ENCODE measurements at regions not wholly inside any gene's neighbourhood (a gene's known extent, or its start where the extent isn't known, plus 50 kb on each side); places are given as distances from the start of the nearest gene placed in this dataset.

DNA sequence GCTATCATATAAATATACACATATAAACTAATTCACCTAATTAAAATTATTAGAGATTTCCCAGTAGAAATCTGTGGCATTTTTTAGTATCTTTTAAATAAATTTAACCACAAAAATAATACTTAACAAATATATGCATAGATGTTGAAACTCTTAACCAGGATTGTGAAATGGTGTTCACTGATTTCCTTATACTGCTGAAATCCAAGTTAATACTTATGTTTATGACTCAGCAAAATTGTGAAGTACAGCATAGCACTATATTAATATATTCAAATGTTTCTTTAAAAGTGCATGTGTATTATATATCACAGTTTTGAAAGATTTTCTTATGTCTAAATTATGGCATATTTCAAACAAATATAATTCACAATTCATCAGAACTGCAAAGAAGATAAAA, 328.2 kb upstream of the MANEA start:
- no peak for DNase-seq

DNA sequence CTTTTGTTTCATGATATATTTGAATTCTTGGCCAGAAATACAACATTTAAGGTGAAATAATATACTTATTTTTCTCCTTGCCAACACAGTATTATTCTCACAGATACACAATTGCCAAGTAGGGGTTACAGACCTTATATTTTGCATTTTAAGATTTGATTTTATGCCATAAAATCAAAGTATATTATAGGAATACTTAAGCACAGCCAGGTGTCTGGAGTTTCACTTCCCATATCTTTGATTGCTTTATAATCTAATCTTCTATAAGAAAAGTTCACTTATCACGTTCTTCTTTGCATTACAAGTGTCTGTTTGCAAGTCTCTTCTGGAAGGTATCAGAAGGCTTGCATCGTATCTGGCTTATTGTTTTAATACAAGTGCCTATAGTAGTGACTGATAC, 327.7 kb upstream of the MANEA start:
- no peak for DNase-seq

DNA sequence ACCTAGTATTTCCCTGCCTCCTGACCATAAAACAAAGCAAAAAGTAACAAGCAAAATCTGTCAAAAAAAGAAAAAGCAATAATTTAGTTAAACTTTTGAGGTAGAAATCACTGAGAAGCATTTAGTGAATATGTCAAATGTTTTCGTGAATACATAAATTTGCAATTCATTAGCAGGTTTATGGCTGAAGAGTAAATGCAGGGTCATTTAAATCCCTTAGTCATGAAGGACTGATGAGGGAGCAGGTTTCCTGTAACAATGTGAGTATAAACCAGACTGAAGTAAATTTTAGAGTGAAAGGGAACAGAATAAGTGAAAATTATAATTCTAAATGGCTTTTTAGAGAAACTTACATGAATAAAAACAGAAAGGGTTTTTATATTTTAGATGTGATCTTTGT, 313.5 kb upstream of the MANEA start:
- DNase-seq, result no peak

DNA sequence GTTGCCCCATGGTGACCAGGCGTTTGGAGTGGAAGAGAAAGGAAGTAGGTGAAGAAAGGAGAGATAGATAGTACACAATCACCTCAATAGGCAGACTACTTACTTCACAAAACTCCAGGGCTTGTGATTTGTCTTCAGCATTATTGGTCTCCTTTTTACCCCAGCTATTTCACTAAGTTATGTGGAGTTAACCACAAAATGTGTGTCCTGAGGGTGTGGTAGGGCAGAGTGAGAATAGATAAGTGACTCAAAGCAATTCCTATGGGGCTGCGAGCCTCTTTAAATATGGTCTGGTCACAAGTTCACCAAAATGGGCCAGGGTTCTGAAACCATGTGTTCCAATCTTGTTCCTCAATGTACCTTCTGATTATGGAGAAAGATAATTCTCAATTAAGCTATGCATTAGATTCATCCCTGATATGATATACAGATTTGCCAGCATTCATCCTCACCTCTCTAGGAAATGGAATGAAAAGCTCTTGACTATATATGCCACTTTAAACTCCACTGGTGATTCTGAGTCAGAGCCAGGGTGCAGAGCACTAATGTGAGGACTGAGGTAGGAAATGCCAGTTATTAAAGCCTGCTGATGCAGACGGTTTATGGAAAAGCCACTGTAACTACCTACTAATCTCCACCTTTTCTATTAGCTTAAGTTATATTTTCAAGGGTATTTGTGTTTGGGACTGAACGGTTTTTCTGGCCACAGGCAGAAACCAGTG, 310.6 kb upstream of the MANEA start:
- no peak for DNase-seq

DNA sequence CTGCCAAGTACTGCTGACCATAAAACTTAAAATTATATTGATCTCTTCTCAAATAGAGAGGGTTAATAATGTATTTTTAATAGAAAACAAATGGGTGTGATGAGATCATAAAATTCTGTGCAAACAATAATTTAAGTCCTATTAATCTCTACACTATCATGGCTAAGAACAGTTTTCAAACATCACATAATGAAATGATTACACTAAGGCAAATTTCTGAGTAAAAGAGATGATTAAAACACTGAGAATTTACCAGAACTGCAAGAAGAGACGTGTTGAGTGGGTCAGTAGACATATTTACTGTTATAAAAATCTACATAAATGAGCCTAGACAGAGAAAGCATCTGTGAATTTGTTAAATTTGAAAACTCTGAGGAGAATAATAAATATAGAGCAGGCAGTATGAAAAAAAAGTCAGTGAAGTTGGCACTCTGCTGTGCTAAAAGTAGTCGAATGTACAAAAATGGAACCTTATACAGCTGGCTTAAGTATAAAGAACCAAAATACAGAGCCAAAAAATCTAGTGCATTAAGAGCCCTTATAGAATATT, 302.6 kb upstream of the MANEA start:
- no peak for DNase-seq

DNA sequence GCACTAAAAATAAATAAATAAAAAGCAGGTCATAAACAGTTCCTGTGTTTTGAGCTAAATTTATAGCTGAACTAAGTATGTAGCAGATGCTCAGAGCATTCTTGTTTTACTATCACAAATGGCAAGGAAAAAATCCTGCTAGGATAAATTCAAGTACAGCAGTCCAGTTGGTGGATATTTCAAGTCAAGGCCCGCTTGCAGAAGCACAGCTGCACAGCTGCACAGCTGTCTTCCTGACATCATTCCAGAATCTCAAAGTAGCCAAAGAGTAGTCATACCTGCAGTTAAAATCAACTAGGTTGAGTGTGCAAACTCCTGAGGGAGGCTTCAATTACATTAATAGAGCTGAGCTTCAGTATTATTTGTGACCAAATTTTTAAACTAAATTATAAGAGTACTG, 297.7 kb upstream of the MANEA start:
- DNase-seq, result no peak

DNA sequence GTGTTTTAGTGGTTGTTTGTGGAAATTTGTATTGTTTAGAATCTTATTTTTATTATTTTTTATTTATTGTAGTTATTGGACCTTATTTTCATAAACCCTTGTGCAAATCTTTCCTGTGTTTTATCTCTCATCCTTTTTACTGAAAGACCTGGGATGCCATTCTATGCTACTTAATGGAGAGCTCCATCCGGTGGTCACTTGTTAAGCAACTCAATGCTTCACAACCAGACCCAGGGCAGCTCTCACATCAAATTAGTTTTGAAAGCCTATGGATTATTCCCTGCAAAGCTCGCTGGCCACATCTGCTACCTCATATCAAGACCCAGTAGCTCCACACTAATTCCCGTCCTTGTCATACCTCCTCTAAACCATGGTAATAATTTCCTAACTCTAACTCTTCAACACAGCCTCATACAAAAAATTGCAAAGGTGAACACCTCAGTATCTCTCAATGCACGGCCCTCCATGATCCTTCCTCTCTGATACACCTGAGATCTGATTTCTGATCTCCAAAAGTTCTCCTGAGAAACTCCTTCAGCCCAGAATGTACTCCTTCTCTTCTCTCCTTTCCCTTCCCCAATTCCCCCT, 296.6 kb upstream of the MANEA start:
- no peak for DNase-seq

DNA sequence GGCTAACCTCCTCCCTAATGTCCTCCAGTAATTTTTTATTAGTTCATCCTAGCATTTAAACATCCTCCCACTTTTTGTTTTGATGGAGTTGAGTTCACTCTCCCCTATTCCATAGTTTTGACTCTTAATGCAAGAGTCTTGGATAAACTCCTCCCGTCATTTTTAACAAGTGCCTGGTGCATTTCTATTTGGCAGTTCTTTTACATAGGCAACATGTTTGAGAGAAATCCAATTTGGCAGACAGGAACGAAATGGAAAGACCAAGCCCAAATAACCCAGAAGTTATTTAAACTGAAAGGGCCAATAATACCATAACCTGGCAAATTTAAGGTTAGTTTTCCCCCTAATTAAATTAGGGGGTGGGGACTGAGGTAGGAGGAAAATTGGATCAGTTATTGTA, 291.5 kb upstream of the MANEA start:
- DNase-seq, result no peak

DNA sequence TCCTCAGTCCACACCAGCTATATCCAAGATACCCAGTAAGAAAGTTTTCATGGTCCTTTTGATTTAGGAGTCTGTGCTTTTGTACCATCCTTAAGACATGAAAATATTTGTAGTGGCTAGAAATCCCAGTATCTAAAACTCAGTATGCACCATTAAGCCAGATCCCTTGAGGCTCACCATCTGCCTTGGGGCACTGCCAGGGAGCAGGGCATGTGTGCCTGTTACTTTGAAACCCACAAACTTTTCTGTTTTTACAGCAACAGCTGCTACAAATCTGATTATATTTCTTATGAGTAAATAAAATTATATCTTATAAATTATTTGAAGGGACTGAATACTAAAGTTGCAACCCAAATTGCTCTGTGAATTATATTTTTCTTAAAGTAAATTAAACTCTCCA, 290.5 kb upstream of the MANEA start:
- DNase-seq, result no peak

DNA sequence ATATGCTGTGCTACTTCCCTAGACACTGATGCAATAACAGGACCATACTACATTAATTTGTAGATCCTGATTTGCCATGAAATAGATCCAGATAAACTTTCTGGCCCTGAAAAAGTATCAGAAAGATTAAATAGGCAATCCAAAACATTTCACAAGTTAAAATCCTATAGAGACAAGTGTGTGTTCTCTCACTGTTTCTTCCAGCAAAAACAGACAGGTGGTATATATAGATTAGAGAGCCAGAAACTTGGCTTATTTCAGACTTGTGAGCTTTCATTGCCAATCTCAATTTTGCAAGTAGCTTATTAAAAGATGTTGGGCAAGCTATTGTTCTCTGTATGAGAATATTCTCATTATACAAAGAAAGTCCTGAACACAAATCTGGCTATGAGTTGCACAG, 289.1 kb upstream of the MANEA start:
- no peak for DNase-seq

DNA sequence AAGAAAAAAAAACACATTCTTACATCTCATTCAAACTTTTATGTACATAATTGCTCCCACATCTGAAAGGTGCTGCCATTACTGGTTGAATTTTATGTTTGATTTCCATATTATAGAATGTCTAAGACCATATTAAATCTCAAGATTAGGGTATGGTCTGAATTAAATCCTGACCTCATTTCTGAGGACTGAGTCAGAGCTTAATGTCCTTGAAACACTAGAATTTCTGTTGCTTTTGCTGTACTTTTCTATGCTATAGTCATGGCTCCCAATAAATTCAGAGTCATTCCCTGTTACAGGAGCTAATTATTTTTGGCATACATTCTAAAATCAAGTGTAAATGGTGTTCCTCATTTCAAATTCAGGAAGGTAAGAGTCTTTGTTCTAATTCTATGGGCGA, 285.3 kb upstream of the MANEA start:
- DNase-seq, result no peak

DNA sequence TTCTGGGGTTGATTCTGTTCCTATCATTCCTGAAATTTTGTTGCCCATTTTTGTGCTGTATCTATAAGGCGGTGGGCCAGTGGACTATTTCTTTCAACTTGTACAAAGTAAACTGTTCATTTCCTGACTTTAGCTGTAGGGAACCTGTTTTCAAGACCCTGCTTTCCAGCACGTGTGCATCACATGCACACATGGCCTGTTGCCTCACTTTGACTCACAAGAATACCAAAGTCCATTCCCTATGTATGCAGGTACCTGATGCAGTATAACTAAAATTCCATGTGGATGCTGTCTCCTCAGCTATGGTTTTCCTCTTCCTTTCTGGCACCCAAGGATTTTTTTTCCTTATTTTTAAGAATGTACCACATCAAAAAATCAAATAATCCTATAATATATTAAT, 284.1 kb upstream of the MANEA start:
- no peak for DNase-seq

DNA sequence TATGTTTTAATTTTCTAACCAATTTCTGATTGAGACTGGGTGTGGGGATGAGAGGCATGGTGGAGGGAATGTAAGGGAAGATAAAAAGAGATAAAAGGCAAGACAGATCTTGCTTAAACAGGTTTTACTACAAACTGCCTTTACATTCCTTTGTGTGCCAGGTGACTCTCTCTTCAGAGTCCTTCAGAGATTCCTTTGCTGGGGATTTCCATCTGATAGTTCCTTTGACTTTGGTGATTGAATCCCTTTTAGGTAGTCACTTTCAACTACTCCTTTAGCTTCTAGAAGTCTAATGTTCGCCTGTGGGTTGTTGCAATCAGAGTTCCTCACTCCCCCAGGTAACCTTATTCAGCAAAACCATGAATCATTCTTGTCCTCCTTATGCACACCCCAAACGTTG, 283.3 kb upstream of the MANEA start:
- DNase-seq, result no peak

DNA sequence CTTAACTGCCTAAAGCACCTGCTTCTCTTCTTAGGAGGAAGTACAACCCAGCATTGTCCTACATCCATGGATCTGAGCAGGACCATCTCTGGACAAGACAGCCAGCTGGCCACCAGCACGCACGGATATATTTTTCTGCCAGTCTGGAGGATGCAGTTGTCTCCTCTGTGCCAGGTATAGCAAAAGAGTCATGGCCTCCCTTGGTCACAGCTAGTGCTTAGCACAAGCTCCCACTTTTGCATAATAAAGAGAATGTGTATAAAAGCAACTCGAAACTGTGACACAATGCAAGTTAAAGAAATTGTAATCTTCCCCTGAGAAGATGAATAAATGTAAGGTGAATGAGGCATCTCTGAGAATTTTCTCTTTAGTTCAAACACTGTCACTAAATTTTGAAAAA, 267.8 kb upstream of the MANEA start:
- DNase-seq, result no peak

DNA sequence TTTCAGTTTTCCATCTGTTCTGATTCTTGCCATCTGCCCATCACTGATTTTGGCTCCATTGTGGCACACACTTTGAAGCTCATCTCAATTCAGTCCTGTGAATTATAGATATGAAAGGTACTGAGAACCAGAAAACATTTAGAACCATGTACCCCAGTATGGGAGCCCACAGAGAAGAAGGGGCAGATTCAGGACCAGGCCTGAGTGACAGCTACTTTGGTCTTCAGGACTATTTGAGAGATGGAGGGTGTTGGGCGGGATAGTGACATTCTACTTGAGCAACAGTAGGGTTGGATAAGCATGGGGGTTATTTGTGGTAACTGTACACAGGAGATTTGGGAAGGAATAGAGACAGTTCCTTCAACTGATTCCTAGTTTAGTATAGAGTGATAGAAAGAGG, 259.2 kb upstream of the MANEA start:
- DNase-seq, result no peak

DNA sequence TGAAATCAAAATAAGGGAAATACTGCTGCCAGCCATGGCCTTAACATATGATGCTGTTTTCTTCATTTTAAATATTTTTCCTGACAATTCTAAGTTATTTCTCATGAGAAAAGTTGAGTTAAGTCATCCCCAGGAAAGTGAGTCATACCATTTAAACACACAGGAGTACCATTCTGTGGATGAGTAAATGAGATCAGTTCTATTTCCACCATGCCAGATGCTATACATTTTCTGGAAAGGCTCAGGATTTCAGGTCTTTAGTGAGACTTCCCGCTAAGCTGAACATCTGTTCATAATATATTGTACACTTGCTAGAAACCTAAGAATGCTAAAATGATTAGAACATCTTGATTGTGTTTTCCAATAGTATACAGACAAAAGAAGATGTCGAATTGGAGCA, 256.2 kb upstream of the MANEA start:
- DNase-seq, result no peak

DNA sequence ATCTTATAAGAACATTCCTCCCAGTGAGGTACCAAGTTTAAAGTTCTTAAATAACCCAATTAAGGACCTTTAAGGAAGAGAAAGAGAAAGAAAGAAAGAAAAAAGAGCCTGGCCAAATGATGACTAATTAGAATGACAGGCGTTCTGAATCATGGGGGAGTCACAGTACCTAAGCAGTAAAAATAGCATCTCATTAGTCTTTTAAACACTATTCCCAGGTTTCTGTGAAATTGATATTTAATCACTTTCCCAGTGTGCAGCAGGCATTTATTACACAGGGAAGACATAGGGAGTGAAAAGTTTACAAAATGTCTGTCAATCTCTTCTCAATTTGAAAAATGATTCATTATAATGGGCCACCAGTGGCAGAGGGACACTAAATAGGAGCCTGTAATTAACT, 251.4 kb upstream of the MANEA start:
- DNase-seq, result no peak

DNA sequence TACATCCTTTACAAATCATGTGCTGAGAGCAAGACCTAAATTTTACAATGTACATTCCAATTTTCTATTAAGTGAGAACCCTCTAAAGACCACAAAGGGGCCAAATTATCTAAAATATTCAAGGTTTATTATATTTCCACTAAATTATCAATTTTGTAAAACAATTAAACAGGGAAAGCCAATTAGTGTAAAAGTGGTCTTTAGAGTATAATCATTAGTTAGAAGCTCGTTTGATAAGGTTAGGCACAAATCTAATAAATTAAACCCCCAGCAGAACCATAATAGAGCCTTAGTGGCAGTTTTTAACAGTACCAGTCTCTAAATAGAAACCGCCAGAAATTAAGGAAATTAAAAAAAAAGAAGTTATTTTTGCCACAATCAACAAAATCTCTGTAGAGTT, 249.1 kb upstream of the MANEA start:
- DNase-seq, result no peak

DNA sequence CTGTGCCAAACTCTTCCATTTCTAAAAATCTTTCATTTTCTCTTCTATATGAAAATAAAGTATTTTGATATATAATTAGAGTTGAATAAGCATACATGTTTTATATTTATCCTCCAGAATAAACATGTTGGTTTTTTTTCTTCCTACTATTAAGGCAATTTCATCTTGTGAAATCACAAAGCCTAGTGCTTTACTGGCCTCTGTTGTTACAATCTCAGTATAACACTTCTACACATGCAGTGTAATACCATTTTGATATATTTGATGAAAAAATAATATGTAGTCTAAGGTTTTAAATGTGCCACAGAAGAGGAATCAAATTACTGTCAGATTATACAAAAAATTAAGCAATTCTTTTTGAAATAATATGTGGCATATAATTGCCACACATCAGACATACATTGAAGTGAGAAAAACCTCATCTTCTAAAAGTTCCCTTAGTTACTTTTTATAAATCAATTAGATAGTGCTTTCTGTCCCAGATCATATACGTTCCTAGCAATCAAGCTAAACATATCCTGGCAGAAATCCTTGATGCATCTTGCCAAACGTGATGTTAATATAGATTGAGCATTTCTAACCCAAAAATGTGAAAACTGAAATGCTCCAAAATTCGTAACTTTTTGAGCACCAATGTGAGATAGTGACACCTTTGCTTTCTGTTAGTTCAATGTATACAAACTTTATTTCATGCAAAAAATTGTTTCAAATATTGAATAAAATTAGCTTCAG, 225.1 kb upstream of the MANEA start:
- no peak for DNase-seq

DNA sequence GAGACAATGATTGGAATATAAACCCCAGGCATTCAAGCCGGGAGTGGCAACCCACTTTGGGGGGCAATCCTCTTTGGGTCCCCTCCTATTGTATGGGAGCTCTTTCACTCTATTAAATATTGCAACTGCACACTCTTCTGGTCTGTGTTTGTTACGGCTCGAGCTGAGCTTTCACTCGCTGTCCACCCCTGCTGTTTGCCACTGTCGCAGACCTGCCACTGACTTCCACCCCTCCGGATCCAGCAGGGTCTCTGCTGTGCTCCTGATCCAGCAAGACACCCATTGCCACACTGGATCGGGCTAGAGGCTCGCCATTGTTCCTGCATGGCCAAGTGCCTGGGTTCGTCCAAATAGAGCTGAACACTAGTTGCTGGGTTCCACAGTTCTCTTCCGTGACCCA, 222.8 kb upstream of the MANEA start:
- DNase-seq, result no peak

DNA sequence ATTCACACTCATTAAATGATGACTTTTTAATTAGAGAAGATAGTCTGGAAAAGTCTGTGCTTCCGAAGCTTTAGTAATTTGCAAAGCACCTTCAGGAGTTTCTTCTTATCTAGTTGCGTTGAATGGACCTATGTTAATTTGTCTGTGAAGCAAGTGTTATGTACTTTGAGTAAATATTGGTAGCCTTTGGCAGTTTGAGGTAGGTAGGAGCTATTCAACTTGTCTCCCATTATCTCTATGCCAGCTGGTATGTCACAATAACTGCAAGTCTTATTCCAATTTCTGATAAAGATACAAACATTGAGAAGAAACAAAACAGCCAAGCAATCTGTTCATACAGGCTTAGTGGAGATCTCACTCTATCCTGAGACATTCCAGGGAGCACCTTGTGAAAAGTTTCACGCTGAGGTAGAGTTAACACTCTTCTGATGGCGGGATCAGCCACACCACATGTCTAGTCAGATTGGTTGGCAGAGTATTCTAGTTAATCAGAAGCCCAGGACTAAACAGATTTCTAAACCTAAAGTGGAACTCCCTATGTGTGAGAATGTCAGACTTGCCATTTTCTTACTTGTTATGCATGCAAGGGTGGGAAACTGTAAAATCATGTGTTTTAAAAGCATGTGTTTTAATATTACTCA, 219.8 kb upstream of the MANEA start:
- no peak for DNase-seq

DNA sequence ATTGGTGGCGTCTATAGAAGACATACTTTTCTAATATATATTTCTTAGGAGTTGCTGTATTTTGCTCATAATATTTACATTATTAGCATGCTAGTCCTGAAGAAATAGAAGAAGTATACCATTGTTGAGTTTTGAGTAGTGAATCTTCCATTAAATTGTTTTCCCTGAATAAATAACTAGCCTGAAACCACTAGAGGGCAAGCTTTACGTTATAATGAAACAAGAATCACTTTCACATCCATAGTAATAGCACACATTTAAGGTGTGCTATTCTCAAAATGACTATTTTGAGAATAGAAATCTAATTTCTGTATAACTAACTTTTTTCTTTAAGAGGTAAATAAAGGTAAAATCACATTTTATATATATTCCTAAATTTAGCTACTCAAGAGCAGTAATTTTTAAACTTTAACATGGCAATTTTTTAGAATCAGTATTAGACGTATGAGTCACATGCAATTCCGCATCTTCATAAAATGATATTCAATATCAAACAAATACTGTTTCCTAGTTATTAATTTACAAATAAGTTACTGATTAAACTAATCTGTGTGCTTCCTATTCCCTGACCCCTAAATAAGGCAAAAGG, 213.2 kb upstream of the MANEA start:
- no peak for DNase-seq

DNA sequence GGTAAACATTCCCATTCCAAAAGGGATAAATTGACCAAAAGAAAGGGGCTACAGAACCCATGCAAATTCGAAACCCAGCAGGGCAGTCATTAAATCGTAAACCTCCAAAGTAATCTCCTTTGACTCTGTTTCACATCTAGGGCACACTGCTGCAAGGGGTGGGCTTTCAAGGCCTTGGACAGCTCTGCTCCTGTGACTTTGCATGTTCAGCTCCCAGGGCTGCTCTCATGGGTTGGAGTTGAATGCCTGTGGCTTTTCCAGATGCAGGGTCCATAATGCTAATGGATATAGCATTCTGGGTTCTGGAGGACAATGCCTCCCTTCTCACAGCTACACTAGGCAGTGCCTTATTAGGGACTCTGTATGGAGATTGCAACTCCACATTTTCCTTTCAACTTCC, 211.9 kb upstream of the MANEA start:
- DNase-seq, result no peak
